Adipocyte (in vitro differentiated cells): ENCODE measurements at regions not wholly inside any gene's neighbourhood (a gene's known extent, or its start where the extent isn't known, plus 50 kb on each side); places are given as distances from the start of the nearest gene placed in this dataset.
"Not testable (repeated sequence)": the region's sequence is repeated elsewhere in the genome, so short reads cannot be mapped to it uniquely, and the experiment has no call there.

ENCODE experiments used
- DNase-seq: peaks from one replicate; pipeline ENCODE4 v3.0.0-alpha.2; 2015; ENCODE audit warnings: low read depth
- H3K27me3 ChIP-seq: replicated peaks from 2 replicates; pipeline ENCODE4 v1.7.0; 2013; ENCODE audit warnings: mild to moderate bottlenecking, low read length, moderate library complexity; ENCODE audit not compliant: control insufficient read depth, insufficient read depth
- H3K36me3 ChIP-seq: 2 replicates; pipeline ENCODE4 v1.7.0; 2013; ENCODE audit warnings: low read length, mild to moderate bottlenecking, moderate library complexity; ENCODE audit not compliant: control insufficient read depth, insufficient read depth, severe bottlenecking
- H3K4me1 ChIP-seq: 2 replicates; pipeline ENCODE4 v1.7.0; 2013; ENCODE audit warnings: mild to moderate bottlenecking, low read length, moderate library complexity; ENCODE audit not compliant: control insufficient read depth, insufficient read depth
- H3K4me3 ChIP-seq: 2 replicates; pipeline ENCODE4 v1.7.0; 2013; ENCODE audit warnings: mild to moderate bottlenecking, low read length, moderate library complexity
- H3K9ac ChIP-seq: 2 replicates; pipeline ENCODE4 v1.7.0; 2013; ENCODE audit warnings: mild to moderate bottlenecking, low read length, moderate library complexity
- H3K9me3 ChIP-seq: 2 replicates; pipeline ENCODE4 v1.7.0; 2013; ENCODE audit warnings: mild to moderate bottlenecking, low read length, moderate library complexity; ENCODE audit not compliant: control insufficient read depth

DNA sequence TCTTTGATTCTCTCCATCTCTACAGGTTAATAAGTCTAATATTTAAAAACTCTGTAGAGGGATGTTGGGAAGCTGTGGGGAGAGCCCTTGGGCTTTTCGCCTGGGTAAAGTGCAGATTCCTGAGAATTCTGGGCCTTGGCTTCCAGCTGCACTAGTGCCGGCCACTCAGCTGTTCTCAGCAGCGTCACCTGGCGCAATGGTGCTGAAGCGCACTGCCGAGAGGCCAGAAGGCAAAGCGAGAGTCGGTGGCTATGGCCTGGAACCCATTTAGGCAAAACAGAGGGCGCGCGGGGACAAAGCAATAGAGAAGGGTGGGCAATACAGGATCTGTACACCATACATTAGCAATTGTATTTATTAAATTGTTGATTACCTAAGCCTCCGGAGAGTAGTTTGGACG is 168.7 kb downstream of the FAM72C start:
- not testable (repeated sequence) for H3K4me3 ChIP-seq, H3K27me3 ChIP-seq, H3K9me3 ChIP-seq, DNase-seq, H3K9ac ChIP-seq, H3K36me3 ChIP-seq, H3K4me1 ChIP-seq

DNA sequence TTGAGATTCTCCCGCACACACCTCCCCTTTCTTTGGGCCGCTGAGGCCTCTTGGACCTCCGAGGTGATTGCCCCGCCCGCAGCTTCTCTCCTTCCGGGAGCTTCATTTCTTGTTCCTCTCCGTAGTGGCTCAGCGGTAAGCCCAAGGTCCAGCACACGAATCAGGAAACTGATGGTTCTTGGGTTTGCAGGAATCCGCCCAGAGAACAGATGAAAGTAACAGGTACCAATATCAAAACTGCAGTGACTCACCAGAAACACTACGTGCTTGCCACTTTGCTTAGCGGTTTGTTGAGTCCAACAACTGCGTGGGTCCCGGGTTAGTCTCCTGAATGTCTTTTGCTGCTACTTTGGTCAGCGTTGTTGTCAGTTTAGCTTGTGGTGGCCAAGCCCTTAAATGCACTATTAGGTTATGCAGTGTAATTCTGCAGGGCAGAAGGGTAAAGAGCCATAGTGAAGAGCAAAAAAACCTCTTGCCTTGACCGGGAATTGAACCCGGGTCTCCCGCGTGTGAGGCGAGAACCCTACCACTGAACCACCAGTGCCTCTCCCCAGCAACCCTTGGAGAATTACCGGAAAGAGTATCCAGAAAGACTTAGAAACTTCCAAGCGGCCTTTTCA is 172.1 kb downstream of the FAM72C start:
- not testable (repeated sequence) for H3K27me3 ChIP-seq, H3K9me3 ChIP-seq, DNase-seq, H3K36me3 ChIP-seq, H3K4me3 ChIP-seq, H3K4me1 ChIP-seq, H3K9ac ChIP-seq

- not testable (repeated sequence) for DNase-seq, H3K9ac ChIP-seq
Observed at GRCh38 chr1:143796369-143796768, 175.4 kb downstream of the FAM72C start.

GRCh38 chr1:143792047-143792937 is 179.5 kb downstream of the FAM72C start:
- not testable (repeated sequence) for H3K4me1 ChIP-seq, H3K9ac ChIP-seq, H3K27me3 ChIP-seq, H3K36me3 ChIP-seq, DNase-seq, H3K9me3 ChIP-seq, H3K4me3 ChIP-seq

More at GRCh38 chr1:143796369-143796768, 175.4 kb downstream of the FAM72C start:
- H3K4me3 ChIP-seq, H3K4me1 ChIP-seq, H3K9me3 ChIP-seq, H3K36me3 ChIP-seq, H3K27me3 ChIP-seq: not testable (repeated sequence)

GRCh38 chr1:143786381-143786780 is 185.4 kb downstream of the FAM72C start:
- not testable (repeated sequence) for H3K27me3 ChIP-seq, H3K9ac ChIP-seq, DNase-seq, H3K9me3 ChIP-seq, H3K4me1 ChIP-seq, H3K4me3 ChIP-seq, H3K36me3 ChIP-seq

DNA sequence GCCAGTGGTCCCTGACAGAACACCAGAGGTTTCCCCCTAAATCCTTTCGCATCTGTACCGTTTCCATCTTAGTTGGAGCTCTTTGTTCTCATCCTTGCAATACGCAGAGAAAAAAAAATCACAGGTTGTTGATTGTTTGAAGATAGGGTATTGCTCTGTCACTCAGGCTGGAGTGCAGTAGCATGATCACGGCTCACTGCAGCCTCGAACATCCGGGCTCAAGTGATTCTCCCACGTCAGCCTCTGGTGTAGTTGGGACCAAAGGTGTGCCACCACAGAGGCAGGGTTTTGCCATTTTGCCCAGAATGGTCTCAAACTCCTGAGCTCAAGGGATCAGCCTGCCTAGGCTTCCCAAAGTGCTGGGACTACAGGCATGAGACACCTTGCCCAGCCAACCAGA is 185.9 kb downstream of the FAM72C start:
- not testable (repeated sequence) for H3K4me3 ChIP-seq, H3K9ac ChIP-seq, H3K27me3 ChIP-seq, H3K4me1 ChIP-seq, H3K36me3 ChIP-seq, H3K9me3 ChIP-seq, DNase-seq

GRCh38 chr1:143784239-143784882 is 187.4 kb downstream of the FAM72C start:
- not testable (repeated sequence) for H3K9me3 ChIP-seq, H3K4me1 ChIP-seq, H3K4me3 ChIP-seq, DNase-seq, H3K9ac ChIP-seq, H3K27me3 ChIP-seq, H3K36me3 ChIP-seq

DNA sequence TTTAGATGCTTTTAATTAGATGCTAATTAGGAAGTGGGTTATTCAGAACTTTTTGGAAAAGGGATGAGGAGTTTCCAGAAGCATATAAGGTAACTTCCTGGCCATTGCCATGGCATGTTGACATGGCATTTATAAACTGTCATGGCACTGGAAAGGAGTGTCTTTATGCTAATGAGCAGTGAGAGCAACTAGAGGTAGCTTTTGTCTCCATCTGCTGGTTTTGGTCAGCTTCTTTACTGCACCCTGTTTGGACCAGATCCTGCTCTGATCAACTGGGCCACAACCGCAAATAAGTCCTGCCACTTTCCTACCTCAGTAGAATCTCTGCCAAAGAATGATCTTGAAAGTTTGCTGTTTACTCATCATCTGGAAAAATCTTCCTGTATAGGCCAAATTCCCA is 193.6 kb downstream of the FAM72C start:
- not testable (repeated sequence) for H3K9me3 ChIP-seq, H3K27me3 ChIP-seq, H3K4me1 ChIP-seq, H3K4me3 ChIP-seq, H3K36me3 ChIP-seq, H3K9ac ChIP-seq, DNase-seq

- not testable (repeated sequence) for H3K9ac ChIP-seq, H3K4me1 ChIP-seq, DNase-seq, H3K4me3 ChIP-seq, H3K9me3 ChIP-seq, H3K27me3 ChIP-seq, H3K36me3 ChIP-seq
Observed at GRCh38 chr1:143764831-143765230, 207.0 kb downstream of the FAM72C start.

DNA sequence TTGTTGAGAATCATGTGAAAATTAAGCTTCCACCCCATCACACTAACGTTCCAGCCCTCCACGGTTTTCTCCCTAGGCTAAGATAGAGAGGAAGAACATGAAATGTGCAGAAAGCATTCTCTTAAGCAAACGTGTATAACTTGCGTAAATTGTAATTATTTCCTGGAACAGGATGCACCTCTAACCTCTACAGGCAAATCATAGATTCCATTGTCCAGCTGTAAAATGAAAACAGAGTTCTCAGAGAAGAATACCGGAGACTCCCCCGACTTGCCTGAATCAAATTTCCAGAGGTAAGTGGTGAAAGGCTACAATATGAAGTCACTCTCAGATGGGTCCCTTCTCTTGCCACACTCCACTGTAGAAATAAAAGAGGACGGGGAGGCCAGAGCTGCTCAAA is 211.4 kb downstream of the FAM72C start:
- H3K36me3 ChIP-seq, H3K9me3 ChIP-seq, H3K4me1 ChIP-seq, H3K9ac ChIP-seq, H3K27me3 ChIP-seq, H3K4me3 ChIP-seq, DNase-seq: not testable (repeated sequence)

DNA sequence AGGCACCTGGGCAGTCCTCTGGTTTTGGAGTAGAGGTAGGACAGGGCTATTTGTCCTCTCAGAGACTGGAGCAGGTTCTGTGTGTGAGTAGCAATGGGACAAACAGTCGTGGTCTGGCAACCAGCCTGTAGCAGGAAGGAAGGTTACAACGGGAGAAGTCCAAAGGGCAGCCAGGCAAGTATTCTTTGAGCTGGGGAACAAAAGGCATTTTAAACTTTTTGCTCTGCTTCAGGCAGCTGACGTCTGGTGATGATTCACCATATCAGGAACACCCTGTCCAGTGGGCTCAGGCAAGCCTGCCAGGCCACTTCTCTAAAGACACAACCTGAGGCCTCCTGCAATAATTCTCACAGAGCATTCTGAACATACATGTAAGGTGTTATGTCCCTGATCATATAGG is 215.8 kb downstream of the FAM72C start:
- H3K4me1 ChIP-seq, H3K9ac ChIP-seq, H3K9me3 ChIP-seq, H3K36me3 ChIP-seq, H3K27me3 ChIP-seq, H3K4me3 ChIP-seq, DNase-seq: not testable (repeated sequence)
